ENCODE measurements at regions not wholly inside any gene's neighbourhood (a gene's known extent, or its start where the extent isn't known, plus 50 kb on each side); places are given as distances from the start of the nearest gene placed in this dataset.
"Not testable (repeated sequence)": the region's sequence is repeated elsewhere in the genome, so short reads cannot be mapped to it uniquely, and the experiment has no call there.

DNA sequence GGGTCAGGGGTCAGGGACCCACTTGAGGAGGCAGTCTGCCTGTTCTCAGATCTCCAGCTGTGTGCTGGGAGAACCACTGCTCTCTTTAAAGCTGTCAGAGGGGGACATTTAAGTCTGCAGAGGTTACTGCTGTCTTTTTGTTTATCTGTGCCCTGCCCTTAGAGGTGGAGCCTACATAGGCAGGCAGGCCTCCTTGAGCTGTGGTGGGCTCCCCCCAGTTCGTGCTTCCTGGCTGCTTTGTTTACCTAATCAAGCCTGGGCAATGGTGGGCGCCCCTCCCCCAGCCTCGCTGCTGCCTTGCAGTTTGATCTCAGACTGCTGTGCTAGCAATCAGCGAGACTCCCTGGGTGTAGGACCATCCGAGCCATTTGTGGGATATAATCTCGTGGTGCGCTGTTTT, 830.5 kb upstream of the ANO3 start:
- DNase-seq (ENCODE audit: low read depth in 2 of 2) = not testable (repeated sequence)

DNA sequence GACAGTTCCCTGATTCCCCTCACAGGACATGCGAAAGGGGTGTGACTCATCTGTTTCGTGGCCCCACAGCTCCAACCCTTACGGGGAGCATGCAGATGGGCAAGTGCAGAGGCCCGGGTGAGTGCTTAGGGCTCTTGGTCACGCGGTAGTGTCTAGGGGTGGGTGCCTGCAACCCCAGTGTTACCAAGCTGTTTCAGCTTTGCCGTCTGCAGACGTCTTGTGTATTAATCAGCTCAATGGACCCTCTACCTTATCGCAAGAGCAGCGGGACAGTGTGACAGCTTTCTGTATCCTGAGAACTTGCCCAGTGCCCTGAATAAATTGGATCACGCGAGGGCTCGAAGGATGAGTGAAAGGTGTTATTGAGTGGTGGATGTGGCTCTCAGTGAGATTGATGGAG, 816.4 kb upstream of the ANO3 start:
- DNase-seq (ENCODE audit: low read depth in 2 of 2) = no peak

DNA sequence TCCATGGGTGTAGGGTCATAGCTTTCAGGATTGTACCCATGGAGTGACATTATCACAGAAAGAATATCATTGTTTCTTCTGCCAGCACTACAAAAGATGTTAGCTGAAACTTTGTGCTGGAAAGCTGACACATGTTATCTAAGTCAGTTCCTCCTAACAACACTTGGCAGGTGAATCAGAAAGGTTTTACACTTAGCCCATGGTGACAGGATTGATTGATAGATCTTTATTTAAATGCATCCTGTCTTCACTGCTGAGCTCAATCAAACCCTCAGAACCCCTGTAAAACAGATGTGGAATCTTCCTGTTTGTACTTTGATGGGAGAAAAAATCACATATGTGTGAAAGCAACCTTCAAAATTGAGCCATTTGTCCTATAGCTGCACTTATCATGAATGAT, 811.5 kb upstream of the ANO3 start:
- no peak for DNase-seq (ENCODE audit: low read depth in 2 of 2)

DNA sequence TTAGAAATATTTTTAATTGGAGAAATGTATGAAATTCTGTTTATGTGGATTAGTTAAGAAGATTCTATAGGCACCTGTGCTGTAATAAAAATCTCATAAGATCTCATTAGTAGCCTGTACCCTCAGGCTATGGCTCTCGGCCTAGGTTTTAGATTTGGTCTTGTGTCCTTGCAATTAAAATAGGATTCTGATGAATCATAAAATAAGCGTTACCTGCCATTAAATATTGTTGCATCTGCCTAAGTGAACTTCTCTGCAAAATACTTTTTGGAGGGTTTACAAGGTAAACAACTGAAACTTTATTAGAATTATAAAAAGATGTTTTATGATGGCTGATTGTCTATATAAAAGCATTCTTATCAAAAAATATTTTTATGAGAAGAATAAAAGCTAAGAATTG, 804.1 kb upstream of the ANO3 start:
- no peak for DNase-seq (ENCODE audit: low read depth in 2 of 2)

DNA sequence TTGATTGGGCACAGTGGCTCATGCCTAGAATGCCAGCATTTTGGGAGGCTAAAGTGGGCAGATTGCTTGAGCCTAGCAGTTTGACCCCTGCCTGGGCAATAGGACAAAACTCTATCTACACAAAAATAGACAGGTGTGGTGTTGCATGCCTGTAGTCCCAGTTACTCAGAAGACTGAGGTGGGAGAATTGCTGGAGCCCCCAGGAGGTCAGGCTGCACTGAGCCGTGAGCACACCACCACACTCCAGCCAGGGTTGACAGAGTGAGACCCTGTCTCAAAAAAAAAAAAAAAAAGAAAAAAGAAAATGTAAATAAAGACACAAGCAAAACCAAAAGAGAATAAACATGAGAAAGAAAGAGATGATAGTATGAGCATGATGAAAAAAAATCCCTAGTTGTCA, 802.4 kb upstream of the ANO3 start:
- no peak for DNase-seq (ENCODE audit: low read depth in 2 of 2)

DNA sequence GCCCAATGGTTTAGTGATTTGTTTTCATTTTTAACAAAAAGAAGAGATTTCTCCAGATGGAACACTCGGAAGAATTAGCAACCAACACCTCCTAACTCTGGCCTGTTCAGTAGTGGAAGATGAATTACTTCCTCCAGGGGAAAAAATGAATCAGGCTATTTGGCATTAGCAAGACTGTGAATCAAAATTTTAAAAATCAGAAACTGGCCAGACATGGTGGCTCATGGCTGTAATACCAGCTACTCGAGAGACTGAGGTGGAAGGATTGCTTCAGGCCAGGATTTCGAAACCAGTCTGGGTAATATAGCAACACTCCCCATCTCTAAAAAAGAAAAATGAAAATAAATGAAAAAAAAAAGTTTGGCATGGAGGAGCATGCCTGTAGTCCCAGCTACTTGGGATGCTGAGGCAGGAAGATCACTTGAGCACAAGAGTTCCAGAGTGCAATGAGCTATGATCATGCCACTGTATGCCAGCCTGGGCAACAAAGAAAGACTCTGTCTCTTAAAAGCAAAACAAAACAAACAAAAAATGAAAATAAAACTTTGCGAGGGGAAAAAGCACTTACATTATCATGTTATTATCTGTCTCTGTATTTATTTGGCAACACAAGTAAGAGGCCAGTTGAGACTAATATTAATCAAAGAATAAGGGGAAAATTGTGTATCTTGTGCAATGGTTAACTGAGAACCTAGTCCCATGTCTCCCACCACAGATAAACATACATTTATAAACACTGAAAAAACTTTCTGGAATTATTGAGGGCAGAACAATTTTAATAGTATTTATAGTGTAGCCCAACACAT, 796.3 kb upstream of the ANO3 start:
- DNase-seq (ENCODE audit: low read depth in 2 of 2) = peak; percentile 1 to 7

DNA sequence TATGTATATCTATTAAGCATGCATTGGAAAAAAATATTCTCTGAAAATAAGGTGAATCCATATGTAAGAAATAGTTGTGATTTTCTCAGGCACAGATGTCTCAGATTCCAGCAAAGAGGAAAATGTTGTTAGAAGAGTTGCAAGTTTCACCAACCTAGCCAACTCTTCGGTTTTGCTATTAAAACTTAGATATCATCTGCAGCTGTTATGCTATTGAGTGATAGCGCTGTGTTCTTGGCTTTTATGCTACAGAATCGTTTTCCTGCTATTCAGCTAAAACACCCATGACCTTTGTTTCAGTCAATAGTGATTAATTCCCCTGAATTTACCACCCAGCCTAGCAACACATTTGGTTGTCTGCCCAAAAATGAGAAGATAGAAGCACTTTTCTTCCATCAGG, 795.6 kb upstream of the ANO3 start:
- no peak for DNase-seq (ENCODE audit: low read depth in 2 of 2)

DNA sequence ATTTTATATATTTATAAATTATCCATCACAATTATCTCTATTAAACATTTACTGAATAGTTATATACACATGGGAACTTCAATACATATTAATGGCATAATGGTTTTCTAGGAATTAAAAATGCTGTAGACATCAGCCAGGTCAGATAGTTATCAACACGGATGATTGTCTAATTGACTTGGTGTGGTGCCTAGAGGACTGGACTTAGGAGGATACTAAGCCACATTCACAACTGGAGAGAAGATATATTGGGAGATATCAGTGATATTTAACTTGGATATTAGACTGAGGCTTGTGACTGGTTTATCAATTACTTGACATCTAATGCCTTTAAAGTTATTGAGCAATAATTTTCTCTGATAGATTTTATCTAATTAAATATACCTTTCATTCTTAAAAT, 794.5 kb upstream of the ANO3 start:
- no peak for DNase-seq (ENCODE audit: low read depth in 2 of 2)

DNA sequence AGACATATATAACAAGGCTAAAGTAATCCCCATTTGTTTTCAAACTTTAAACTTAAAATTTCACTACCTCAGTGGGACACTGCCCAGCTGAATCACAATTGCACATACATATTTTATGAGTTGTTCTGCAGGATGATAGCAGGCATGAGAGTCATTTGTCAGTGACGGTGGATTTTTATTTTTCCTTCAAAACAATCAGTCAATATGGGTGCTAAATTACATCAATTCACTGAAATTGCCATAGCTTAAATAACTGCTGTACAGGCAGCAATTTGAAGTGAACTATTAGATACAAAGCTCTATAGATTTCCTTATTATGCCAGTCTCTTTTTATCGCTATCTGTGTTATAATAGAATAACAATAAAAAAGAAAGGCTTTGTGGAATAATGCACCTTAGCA, 784.6 kb upstream of the ANO3 start:
- DNase-seq (ENCODE audit: low read depth in 2 of 2) = no peak

DNA sequence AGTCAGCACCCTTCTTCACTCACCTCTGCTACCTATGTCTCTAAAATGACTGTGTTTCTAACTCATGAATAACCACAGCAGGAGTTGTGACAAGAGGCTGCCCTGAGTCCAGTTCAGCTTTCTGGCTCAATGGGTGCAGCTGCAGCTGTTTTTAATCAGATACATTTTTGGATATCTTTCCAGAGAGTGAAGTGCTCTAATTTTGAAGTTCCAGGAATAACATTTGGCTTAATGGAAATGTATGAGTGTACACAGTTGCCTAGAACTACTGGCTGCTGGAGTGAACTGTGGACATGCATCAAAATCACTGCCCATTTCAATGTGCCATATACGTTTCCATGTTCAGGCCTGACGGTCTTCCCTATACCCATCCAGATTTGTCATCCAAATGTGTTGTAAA, 769.5 kb upstream of the ANO3 start:
- DNase-seq (ENCODE audit: low read depth in 2 of 2) = no peak

DNA sequence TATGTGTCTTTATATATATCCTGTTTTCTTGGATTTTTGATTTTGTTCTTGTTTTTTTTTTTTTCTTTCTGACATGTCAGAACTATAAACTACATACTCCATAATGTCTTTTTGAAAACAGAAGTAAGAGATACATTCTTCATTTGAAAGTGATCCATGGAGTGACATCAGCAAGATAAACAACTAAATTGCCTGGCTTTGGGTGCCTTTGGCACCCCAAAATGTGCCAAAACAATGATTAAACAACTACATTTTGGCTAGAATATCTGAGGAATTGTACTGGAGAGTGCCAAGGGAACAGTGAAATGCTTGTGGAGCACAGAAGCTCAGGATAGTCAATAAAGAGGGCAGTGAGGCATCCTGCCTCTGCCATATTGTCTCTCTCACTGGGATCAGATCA, 766.1 kb upstream of the ANO3 start:
- DNase-seq (ENCODE audit: low read depth in 2 of 2) = no peak

DNA sequence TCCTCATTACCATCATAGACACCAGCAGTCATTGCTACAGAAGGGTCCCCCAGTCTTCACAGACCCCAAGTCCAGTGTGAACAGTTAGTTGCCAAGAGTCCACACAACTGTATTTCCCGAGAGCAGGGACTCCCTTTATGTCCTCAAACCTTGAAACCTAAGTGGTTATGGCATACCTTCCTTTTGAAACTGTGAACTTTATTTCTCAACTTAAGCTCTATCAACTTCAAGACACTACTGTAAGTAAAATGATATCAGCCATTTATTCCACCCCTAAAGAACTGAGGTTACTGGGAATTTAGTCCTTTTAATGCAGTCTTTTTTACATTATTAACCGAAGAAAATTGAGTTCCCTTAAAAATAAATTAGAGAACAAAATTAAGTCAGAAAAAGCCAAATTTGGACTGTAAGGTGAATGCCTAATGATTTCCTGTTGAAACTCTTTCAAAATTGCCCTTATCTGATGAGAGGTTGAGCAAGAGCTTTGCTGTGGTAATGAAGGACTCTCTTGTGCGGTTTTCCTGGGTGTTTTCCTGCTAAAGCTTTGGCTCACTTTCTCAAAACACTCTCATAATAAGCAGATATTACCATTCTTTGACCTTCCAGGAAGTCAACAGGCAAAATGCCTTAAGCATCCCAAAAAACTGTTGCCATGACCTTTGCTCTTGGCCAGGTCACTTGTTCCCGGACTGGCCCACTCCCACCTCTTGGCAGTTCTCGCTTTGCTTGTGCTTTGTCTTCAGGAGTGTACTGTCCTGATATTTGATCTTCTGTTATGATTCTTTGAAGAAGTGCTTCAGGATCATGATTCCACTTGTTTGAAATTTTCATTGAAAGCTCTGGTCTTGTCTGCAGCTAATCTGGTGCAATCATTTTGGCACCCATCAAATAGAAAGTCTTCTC, 765.4 kb upstream of the ANO3 start:
- DNase-seq (ENCODE audit: low read depth in 2 of 2) = no peak

DNA sequence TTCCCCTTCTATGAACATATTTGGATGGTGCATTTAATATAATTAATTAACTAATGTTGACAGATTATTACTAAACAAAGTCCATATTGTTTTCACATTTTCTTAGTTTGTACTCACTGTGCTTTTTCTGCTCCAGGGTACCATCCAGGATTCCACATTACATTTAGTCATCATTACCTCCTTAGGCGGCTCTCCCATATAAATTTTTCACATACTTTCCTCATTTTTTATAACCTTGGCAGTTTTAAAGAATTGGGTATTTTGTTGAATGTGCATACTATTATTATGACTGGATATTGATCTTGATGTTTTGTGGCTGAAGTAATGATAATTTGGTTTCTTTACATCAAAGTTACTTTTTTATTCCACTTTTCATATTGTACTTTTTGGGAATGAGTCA, 755.6 kb upstream of the ANO3 start:
- DNase-seq (ENCODE audit: low read depth in 2 of 2) = no peak

DNA sequence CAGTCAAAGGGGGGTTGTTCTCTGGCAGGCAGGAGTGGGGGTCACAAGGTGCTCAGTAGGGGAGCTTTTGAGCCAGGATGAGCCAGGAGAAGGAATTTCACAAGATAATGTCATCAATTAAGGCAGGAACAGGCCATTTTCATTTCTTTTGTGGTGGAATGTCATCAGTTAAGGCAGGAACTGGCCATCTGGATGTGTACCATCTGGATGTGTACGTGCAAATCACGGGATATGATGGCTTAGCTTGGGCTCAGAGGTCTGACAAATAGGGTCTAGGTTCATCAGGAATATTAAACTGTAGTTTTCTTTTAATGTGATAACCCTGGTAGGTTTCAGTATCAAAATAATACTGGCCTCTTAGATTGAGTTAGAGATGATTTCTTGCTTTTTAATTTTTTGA, 752.4 kb upstream of the ANO3 start:
- not testable (repeated sequence) for DNase-seq (ENCODE audit: low read depth in 2 of 2)

DNA sequence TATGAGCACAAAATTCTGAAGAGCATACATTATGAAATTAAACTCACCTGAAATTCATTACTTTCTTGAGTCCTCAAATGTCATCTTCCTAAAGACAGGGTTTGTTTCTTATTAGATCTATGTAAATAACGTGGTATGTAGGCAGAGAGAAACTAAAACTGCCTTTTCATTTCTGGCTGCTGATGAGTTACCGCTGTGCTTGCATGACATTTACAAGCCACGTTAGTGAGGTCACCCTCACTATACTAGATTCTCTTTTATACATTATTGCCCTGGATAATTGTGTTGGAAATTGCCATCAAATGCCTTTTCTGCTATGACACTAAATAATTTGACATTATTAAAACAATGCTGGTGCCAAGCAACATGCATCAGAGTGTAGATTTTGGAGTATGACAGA, 748.3 kb upstream of the ANO3 start:
- DNase-seq (ENCODE audit: low read depth in 2 of 2) = no peak

DNA sequence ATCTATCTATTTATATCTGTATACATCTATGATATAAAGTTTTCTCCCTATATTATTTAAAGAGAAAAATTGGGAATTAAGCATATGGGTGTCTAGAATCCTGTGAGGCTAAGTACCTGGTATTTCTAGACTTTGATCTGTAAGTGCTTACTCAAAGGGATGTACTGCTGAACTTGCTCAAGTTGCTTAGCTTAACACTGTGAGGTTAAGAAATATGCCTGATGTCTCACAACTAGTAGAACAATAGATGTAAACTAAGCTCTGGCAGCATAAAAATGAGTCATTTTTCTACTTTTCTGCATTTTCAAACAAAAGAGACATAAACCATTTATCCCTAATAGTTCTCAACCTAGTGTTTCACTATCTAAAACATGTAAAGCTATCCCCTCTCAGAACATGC, 744.4 kb upstream of the ANO3 start:
- DNase-seq (ENCODE audit: low read depth in 2 of 2) = no peak

DNA sequence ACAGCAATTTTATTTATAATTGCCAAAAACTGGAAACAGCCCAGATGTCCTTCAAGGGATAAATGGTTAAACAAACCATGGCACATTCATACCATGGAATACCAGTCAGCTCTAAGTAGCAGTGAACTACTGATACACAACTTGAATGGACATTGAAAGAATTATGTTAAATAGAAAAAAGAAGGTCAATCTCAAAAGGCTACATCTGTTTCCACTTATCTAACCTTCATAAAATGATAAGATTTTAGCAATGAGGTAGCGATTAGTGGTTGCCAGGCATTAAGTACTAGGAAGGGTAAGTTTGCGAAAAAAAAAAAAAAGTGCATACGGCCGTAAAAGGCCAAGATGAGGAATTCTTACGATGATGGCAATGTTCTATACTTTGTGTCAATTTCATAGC, 738.7 kb upstream of the ANO3 start:
- DNase-seq (ENCODE audit: low read depth in 2 of 2) = no peak

DNA sequence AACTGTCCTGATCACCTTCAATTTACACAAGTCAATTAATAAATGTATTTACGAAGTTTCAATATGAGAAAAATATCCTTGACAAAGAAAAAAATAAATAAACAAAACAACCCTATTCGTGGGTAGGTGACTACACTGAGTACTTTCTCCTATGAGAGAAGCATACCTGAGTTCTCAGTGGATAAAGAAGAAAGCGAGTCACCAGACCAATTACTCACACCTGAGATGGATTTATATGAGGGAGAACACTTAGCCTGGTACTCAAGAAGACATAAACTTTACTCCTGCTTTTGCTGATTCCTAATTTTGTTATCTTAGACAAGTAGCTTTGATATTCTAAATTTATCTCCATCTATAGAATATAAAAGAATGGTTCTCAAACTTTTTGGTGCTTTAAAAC, 735.2 kb upstream of the ANO3 start:
- DNase-seq (ENCODE audit: low read depth in 2 of 2) = no peak

DNA sequence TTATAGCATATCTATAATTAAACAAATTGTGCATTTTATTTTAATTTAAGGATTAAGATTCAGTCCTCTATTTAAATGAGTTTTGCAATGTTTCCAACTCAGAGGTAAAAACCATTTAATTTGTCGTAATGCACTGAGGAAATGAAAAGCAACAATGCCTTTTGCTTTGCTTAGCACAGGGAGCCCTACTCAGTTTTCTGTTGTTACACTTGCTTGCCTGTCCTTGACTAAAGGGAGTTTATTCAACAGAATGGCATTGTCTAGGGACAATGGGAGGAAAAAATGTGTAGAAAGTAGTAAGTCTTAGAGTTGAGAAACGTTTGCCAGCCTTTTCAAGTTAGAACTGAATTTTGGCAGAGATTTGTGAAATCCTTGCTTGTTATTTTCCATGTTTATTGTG, 734.2 kb upstream of the ANO3 start:
- DNase-seq (ENCODE audit: low read depth in 2 of 2) = no peak

DNA sequence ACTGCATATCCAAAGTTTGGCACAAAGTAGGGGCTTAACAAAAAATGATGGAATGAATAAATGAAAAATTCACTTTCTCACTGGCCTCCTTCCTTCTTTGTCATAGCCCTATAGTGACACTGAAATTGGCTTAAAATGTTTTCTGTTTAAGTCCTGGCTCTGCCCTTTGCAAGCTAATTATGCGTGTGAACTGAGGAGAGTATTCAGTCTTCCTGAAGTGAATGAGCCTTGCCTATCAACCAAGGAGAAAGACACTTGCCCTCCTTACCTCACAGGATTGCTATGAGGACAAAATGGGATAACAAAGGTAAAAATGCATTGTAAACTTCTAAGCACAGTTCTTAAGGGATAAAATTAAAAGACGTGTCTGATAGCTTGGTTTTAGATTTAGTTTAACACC, 729.8 kb upstream of the ANO3 start:
- DNase-seq (ENCODE audit: low read depth in 2 of 2) = no peak

DNA sequence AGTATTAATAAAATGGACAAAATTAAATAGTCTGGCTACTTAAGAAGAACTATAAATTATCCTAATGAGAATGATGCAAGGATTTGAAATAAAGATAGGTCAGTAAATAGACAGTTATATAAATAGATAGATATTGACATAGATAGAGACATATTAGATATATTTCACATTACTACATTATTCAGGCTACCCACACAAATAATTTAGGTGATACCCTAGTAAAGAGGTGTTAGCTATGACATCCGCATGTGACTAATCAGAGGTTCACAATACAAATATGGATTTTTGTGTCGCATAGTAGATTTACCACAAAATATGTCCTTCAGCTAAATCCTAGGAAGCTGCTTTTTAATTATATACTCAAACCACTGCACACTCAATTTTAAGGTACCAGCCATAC, 729.0 kb upstream of the ANO3 start:
- DNase-seq (ENCODE audit: low read depth in 2 of 2) = no peak

DNA sequence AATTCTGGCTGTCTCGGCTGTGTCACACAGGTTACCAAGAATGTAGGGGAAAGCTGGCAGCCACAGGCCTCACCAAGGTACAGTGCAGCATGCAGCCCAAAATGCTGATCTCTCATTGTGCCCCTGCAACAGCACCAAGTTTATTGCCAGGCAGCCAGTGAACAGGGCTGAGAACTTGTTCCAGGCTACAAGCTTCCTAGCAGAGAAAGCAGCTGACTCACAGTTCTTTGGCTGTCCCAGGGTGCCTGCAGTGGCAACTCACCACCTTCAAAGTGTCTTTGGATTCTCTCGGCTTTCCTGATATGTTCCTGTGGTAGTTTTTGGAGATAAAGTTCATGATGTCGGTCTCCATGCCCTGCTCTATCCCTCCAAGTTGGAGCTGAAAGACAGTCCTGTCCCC, 719.1 kb upstream of the ANO3 start:
- DNase-seq (ENCODE audit: low read depth in 2 of 2) = no peak

DNA sequence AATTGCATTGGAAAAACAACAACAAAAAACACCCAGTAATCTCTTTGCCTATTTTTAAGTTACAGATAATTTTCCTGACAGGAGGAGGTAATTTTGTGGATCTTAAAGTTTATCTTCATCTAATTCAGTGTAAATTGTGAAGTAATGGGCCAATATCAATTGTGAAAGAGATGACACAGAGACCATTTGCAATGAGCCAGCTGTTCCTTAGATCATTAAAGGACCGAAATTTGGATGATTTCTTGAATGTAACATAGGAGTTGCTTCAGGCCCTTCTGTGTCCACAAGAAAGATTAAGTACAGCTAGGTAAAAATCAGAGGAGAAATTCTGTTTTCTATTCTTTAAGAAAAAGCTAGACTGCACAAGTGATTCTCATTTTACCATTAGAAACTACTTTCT, 718.5 kb upstream of the ANO3 start:
- DNase-seq (ENCODE audit: low read depth in 2 of 2) = no peak
